GM23248 (cell line): ENCODE measurements at regions not wholly inside any gene's neighbourhood (a gene's known extent, or its start where the extent isn't known, plus 50 kb on each side); places are given as distances from the start of the nearest gene placed in this dataset.

Experiments
- EZH2 ChIP-seq: fragments of 200-600 bp; sonication (generic); IDR thresholded peaks from 2 replicates; pipeline ENCODE4 v1.6.1; 2018; ENCODE audit warnings: antibody characterized with exemption, mild to moderate bottlenecking; ENCODE audit not compliant: insufficient read depth, poor library complexity, severe bottlenecking
- EZH2phosphoT487 ChIP-seq: fragments of 200-600 bp; sonication (generic); IDR thresholded peaks from 2 replicates; pipeline ENCODE4 v1.6.1; 2018; ENCODE audit warnings: antibody characterized with exemption, moderate library complexity, mild to moderate bottlenecking, low read depth; ENCODE audit not compliant: insufficient read depth

DNA sequence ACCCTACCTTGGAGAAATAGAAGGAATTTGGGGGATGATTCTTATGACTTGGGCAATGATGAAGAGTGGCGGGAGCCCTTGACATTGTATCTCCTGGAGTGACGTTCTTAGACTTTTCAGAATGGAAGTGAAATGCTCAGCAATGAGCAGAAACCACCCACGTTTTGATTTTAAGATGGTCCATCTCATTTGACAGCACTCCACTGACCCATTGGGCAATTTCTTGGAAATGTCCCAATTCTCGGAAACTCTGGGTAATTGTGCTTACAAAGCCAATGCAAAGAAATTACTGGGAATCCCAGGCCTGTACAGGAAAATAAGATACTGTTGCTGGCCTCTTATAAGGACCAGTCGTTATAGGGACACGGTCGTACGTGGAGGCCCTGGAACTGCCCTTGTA lies 170.0 kb upstream of the COPS8 start:
- TF ChIP-seq EZH2 (no peak), EZH2phosphoT487 (no peak)
